HG02981 (cell line): ENCODE measurements at regions not wholly inside any gene's neighbourhood (a gene's known extent, or its start where the extent isn't known, plus 50 kb on each side); places are given as distances from the start of the nearest gene placed in this dataset.
"Not testable (repeated sequence)": the region's sequence is repeated elsewhere in the genome, so short reads cannot be mapped to it uniquely, and the experiment has no call there.

ENCODE experiments used
- ATAC-seq: cut with Tn5 transposase; IDR thresholded peaks from one replicate; pipeline ENCODE4 v1.9.1; 2021; ENCODE audit warnings: mild to moderate bottlenecking, moderate library complexity; ENCODE audit not compliant: unreplicated experiment

GRCh38 chr7:80082213-80082612 is 52.4 kb upstream of the GNAI1 start:
- no peak for ATAC-seq

- no peak for ATAC-seq
These were observed 55.7 kb upstream of the GNAI1 start for GRCh38 chr7:80078886-80079285.

GRCh38 chr7:80078159-80078731 is 56.4 kb upstream of the GNAI1 start:
- no peak for ATAC-seq

DNA sequence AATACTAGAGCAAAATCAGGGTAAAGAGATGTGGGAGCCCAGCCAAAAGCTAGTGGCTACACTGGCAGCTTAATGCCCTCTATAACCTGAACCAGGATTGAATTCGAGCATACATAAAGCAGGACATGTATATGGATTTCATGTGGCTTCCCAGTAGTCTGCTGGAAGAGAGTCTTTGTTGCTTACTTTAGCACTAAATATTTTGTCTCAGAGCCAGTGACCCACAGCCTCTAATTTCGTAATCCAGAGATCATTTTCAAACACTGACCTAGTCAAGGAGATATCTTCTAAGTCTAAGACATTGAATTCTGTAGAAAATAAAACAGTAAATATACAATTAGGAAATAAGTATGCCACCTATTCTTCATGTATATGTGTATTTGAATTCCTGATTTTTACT is 64.2 kb upstream of the GNAI1 start:
- no peak for ATAC-seq

GRCh38 chr7:80066639-80067038 is 68.0 kb upstream of the GNAI1 start:
- ATAC-seq = no peak

DNA sequence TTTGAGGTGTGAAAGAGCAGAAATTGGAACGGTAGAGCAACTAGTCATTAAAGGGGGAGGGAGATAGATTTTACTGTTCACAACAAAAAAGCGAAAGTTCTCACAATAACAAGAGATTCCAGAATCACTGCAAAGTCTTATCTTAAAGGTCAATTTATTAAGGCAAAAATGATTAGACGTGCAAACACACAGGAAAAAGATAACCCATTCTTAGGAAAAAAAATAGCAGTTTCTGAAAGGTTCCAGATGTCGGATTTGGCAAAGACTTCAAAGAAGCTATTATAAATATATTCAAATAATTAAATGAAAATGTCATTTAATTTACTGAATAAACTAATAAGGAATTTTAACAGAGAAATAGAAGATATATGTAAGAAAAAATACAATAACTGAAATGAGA is 70.8 kb upstream of the GNAI1 start:
- ATAC-seq = no peak

- no peak for ATAC-seq
These were observed 74.3 kb upstream of the GNAI1 start for GRCh38 chr7:80060218-80060806.

DNA sequence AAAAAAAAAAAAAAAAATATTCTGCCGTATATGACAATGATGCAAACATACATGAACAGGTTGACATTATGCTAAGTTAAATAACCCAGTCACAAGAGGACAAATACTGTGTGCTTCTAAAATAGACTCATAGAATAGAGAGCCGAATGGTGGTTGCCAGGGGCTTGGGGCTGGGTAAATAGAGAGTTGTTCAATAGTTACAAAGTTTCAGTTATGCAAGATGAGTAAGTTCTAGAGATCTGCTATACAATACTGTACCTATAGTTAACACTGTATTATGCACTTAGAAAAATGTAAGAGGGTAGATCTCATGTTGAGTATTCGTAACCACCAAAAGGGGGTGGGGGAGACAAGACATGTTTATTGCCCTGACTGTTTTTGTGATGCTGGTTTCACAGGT is 77.1 kb upstream of the GNAI1 start:
- no peak for ATAC-seq

DNA sequence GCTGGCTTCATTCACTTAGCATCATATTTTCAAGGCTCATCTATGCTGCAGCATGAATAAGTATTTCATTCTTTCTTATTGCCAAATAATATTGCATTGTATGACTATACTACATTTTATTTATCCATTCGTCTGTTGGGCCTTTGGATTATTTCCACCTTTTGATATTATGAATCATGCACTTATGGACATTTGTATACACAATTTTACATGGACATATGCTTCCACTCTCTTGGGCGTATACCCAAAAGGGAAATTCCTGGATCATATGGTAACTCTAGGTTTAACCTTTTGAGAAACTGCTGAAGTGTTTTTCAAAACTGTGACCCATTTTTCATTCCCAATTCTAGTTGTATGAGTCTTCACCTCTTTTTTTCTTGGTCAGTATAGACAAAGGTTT is 80.3 kb upstream of the GNAI1 start:
- ATAC-seq = no peak

DNA sequence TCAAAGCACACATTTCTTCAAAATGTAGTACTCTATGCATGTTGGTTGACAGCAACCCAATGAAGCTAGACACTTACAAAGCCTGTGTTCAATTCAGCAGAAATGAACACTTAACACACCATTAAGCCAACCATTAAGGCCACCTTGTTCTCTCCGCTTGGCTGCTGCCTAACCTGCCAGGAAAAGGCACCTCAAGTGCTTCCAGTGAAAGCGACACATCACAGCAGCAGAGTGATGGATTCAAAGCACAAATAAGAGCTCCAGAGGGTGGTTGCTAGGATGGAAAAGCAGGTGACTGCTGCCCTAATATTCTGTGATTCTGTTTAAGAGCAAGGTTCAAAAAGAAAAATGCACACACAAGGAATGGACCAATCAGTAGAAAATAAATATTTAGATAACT is 81.5 kb upstream of the GNAI1 start:
- no peak for ATAC-seq

GRCh38 chr7:80047856-80048459 is 86.7 kb upstream of the GNAI1 start:
- ATAC-seq = no peak

- ATAC-seq = no peak
These were observed 87.6 kb upstream of the GNAI1 start for GRCh38 chr7:80047032-80047431.

GRCh38 chr7:80044796-80045195 is 89.8 kb upstream of the GNAI1 start:
- no peak for ATAC-seq

- no peak for ATAC-seq
These were observed 93.9 kb upstream of the GNAI1 start for GRCh38 chr7:80040752-80041151.

DNA sequence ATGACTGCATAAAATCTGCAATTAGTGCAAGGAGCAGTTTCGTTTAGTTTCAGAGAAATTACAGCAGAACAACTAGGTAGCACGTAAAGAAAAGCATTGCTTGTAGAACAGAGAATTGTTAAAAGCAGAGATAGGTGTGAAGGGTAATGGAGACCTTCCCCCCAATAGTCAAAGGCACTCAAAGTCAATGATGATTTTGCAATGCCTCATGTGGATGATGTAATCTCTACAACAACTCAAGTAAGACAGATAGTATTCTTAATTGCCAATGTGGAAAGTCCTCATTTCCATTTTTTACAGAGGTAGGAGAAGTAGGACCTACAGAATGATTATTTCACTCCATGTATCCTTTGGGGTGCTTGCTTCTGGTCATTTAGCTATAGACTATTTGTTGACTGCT is 94.3 kb upstream of the GNAI1 start:
- ATAC-seq = no peak

- no peak for ATAC-seq
These were observed 95.3 kb upstream of the GNAI1 start for GRCh38 chr7:80039251-80039884.

- ATAC-seq = no peak
These were observed 96.9 kb upstream of the GNAI1 start for GRCh38 chr7:80037689-80038088.

- no peak for ATAC-seq
These were observed 98.5 kb upstream of the GNAI1 start for GRCh38 chr7:80036107-80036506.

DNA sequence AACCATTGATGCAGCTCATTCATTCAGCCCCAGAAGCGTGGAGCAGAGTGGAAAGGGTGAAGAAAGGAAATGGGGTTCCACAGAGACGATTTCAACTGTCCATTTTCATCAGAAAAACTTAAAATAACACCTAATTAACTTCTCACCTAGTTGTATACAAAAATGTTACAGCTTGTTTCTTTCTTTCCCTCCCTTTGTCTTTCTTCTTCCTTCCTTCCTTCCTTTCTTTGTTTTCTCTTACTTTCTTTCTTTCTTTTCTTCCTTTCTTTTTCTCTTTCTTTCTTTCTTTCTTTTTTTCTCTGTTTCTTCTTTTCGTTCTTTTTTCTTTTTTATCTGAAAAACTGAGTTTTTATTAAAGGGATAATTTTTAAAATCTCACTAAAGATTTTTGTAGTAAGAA is 105.9 kb upstream of the GNAI1 start:
- no peak for ATAC-seq

DNA sequence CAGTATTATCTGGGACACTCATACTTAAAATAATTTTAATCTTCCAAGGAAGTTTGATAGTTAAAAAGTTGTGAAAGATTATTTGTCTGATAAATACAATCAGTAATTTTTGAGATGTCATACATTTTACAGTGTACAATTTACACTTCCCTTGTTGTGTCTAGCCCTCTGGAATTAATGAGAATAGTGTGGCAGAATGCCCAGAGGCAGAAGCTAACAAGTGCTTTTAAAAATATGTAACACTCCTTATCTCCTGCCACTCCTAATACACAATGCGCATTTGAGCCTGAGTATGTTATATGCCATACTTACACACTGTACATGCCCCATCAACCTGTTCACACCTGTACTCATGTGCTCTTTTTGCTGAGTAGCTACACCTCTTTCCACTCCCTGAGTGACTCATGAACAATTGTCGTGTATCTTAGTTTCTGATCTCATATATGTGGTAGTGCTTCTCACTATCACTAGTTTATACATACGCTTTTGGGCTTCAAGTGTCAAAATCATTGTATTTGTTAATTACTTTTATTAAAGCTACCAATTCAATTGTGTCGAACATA is 106.9 kb upstream of the GNAI1 start:
- ATAC-seq = no peak

GRCh38 chr7:80026766-80027165 is 107.9 kb upstream of the GNAI1 start:
- no peak for ATAC-seq

GRCh38 chr7:80020277-80020676 is 114.4 kb upstream of the GNAI1 start:
- ATAC-seq = not testable (repeated sequence)
